Stimulated activated CD4-positive, alpha-beta T cell treated with anti-CD3 and anti-CD28 coated beads, Interleukin-4, amount 100 ng/mL, for 24 hours (primary cell): ENCODE measurements at regions not wholly inside any gene's neighbourhood (a gene's known extent, or its start where the extent isn't known, plus 50 kb on each side); places are given as distances from the start of the nearest gene placed in this dataset.
"Not testable (repeated sequence)": the region's sequence is repeated elsewhere in the genome, so short reads cannot be mapped to it uniquely, and the experiment has no call there.

Source experiments
- DNase-seq: peaks from one replicate; pipeline ENCODE4 v3.0.0-alpha.2; 2020

DNA sequence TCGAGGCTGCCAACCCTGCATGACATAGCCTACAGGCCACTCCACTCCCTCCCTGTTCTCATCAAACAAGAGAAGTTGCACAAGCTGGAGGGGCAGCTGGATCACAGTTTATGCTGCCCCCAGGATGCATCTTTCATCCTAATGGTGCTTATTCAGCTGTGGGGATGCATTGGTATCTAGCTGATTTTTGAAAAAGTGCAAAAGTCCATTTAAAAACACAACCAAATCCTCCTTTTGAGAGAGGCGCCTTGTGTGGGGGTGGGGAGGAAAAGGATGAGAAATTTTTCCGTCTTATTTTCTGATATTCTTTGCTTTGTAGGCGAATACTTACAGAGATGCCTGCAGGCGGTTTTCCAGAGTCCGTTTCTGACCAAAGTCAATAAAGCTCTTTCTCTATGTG is 276.4 kb upstream of the BOD1L1 start:
- no peak for DNase-seq

DNA sequence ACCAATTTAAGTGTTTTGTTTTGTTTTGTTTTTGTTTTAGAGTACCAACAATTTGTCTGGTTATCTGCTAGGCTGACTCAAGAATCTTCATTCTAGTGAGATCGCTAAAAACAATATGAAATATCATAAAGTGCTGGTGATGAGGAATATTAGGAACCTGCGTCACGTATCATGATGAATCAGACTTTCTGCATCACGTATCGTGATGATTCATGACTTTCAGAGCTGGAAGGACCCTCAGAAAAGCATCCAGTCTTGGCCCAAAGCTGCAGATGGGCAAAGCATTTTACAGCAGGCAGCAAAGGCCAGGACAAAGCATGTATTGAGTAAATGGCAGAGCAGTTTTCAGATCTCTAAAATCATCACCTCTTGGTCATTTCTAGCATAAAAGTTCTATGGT is 278.0 kb upstream of the BOD1L1 start:
- no peak for DNase-seq

DNA sequence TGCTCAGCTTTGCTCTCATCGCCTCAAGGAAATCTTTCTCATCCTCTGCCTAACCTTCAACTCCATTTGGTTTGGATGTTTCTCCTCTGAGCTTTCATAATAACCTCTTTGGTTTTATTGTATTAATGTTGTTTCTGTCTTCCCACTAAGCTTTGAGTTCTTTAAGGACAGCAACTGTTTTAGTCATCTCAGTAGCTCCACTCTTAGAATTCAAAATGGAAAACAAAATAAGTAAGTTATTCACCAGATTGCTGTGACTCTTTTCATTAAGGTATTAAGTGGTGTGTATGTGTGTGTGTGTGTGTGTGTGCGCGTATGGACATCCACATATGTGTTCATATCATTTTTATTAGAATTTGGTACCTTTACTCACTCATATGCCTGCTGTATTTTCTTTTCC is 279.2 kb upstream of the BOD1L1 start:
- DNase-seq: no peak

DNA sequence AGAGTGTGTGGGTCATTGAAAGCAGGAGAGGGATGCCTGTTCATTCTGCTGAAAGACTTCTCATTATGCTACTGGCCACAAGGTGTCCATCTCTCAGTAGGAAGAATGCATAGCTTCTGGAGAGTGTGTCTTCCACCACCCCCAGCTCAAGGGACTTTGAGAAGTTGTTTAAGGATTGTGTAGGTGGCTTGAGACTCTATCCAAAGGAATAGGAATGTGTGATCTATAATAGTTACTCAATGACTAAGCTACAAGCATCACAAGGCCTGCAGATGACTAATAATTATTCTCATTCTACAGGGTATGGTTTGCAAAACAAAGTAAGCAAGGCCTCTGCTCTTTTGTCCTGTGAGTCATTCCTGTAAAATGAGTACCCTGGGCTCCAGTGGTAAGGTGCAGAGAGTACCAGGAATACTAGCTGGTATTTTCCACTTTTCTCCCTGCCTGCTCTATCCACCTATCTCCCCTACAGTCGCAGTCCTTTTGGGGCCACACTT is 279.8 kb upstream of the BOD1L1 start:
- DNase-seq: no peak

DNA sequence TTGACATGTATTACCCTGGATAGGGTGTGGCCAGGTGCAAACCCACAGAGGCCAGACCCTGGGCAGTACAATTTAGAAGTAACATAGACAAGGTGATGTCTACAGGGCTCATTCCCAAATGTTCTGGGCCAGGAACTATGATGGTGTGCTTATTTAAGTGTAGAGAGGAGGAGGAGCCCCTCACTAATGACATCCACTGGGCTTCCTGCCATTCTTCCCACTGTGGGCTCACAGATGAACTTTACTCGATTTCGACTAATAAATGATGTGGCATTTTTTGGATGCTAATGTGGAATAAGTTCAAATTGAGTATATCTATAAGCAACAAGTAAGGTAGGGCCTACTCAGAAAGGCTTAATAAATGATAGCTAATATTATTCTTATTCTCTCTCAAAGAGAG is 280.9 kb upstream of the BOD1L1 start:
- DNase-seq: no peak

DNA sequence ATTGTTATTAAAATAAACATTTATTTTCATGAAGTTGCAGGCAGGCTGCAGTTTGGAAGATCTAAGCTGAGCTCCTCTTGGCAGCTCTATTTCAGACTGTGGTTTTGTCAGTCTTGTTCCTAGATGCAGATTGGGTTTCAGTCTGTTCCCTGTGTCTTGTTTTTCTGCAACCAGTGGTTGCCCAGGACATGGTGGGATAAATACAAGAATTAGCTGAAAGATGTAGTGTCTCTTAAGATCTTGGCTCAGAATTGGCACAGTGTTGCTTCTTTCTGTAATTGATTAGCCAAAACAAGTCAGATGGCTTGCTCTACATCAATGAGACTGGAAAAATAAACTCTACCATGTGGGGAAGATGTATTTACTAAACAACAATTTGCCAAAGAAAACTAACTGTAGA is 283.0 kb upstream of the BOD1L1 start:
- DNase-seq: no peak

DNA sequence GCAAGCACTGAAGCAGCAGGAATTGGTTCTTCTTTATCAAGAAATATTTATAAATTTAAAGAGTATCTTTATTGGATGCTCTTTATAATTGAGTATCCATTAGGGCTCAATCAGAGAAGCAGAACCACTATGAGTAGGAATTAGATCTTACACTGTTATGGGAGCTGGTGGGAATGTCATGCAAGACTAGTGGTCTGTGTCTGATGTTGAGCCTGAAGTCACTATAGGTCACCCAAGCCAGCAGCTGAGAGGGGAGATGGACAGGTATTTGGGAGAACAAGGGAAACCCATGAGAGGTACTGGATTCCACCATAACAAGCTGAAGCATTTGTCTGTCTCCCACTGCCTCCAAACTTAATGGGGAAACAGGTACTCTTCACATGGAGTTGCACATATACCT is 283.7 kb upstream of the BOD1L1 start:
- DNase-seq: no peak

DNA sequence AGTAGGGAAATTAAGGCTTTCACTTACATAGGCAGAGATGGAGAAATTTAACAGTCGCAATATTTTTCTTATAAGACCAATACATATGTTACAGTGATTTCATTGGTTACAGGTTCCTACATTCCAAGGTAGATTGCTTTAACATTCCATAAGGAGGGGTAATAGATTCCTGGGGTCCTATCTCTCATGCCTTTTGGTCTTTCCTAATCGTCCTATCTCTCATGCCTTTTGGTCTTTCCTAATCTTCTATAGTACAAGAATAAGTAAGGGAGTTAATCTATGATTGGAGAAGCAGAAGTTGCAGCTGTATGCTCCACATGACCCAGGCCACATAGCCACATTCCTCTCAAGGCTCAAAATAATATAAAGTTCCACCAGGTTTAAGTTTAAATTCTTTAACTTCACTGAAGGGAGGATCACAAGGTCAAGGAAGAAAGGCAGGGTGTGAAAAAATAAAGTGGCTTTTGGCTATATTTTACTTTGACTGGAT is 285.0 kb upstream of the BOD1L1 start:
- DNase-seq: no peak

DNA sequence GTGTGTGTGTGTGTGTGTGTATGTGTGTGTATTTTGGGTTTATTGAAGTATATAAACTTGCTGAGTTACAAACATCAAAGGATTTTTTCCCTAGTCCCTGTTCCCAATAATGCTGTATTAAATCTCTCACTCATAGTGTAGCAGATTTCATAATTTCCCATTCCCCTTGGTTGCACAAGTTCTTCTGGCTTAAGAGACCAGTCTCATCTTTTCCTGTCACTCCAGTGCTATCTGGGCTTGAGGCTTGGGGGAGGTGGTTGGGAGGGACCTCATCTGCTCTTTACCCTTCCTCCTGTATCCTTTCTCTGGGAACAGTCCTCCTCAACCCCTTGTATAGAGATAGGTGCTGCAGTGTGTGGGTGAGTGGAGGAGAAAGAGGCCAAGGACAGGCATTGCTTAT is 285.4 kb upstream of the BOD1L1 start:
- no peak for DNase-seq

DNA sequence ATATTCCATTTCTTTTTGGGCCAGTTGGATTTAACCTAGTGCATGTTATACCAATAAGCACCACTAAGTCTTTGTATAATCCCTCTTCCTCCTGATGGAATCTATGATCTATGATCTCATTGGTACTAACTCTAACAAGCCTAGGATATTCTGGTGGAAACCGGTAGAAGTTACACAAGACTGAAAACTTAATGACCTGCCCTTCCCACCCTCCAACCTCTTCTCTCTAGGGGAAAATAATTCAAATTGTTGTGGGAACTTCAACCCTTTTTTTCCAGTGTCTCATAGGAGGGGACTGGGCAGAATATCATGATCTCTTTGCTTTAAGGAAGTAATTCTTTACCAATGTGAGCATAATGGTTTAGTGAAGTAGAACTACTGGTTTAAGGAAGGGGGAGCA is 289.5 kb upstream of the BOD1L1 start:
- DNase-seq: no peak

DNA sequence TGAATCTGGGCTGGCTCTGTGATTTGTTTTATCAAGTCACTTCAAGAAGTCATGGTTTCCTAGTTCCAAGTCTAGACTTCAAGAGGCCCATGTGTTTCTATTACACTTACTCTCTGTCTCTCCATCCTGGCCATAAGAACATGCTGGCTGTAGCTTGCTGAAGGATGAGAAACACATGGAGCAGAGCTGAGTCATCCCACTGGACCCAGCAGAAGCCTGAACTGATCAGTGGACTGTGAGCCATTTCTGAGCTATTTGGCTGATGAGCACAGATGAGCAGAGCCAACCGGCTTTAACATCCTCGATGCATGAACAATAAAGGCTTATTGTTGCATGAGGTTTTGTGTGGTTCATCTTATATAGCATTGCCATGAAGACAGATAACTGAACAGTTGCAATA is 290.6 kb upstream of the BOD1L1 start:
- DNase-seq: no peak

DNA sequence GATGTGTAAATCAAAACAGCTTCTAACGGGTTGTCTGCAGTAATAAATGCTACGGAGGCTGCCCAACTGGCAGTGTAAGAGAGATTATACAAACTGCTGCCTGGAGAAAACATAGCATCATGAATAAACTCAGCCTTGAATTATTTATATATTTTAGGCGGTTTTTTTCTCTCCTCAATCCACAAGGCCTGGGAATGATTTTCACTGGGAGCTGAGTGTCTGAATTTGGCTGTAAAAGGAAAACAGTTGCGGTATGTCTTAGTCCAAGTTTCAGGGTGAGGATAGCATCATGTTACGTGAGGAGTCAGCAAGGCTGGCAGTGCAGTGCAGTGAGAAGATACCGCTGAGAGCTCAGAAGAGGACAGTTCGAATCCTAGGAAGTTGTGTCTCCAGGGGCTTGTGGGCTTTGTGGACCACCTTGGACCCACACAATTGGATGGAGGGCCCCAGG is 291.5 kb upstream of the BOD1L1 start:
- no peak for DNase-seq

DNA sequence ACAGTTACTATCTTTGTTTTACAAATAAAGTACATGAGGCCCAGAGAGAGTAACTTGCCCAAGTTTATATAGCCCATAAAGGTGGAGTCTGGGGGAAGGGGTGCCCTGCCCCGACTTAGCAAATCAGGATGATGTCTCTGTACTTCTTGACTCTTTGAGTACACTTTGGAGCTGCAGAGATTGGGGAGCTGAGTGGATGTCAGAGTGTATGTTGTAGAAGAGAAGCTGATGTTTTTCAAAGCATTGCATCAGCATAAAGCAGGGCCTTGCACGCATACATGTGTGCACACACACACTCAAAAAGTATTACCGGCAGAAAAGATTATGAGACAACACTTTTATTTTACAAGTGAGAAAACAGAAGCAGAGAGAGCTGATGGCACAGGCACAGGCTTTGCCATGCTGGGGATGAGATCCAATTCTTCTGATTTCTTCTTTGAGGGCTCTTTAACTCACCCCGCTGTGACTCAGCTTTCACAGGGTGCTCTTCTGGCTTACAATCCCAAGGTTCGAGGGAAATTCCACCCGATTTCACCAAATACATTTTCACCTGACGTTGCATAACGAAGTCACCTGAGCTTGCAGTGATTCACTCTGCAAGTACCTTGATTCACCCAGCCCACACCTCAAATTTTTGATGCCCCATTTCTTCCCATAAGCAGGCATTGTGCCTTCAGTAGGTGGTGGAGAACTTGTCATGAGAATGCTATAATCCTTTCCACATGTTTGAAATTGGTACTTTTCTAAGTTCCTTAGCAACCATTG is 292.8 kb upstream of the BOD1L1 start:
- DNase-seq: no peak

DNA sequence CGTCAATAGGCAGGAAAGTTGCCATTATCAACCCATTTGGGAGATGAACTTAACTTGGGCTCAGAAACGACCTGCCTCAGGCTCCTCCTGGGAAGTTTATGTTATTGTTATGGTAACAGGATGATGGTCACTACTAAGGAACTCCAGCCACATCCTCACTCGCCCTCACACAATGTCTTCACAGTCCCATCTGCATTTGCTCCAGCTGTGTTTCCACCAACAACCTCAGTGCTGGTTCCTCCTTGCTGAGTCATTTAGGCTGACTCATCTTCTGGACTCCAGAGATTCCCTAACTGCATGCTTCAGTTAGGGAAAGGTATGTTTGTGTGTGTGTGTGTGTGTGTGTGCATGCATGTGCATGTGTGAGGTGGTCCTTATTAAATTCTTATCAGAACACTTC is 293.4 kb upstream of the BOD1L1 start:
- no peak for DNase-seq

DNA sequence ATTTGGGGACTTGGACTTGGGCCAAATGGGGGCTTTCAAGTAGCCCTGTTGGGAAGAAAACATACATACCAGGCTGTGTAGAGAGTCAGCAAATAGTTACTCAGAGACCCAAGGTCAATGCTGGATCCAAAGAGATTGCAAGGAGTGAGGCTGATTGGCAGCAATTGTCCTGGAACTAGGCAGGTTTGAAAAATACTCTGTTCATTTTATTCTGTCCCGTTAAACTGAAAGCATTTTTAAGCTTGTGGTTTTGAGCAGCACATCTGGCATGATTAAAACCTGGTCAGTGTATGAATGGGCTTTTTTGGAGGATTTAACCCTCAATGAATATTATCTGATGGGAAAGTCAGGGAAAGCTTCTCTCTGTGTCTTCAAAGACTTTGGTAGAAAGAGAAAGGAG is 294.3 kb upstream of the BOD1L1 start:
- DNase-seq: no peak

DNA sequence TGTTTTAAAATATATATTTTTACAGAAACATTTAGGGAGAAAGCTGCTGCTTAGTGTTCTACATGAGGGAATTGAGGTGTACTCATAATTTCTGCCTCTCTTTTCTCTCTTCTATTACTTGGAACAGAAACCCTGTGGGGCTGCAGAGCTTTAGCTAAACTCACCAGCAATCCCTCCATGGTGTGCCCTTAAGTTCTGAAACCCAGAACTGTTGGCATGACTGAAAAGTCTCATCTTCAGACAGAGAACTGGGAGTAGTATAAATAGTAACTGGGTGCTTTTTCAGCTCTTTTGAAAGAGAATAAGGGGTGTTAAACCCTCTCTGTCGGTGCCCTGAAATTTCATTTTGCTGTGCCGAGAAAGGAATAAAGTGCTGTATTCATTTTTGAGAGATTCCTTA is 294.9 kb upstream of the BOD1L1 start:
- DNase-seq: no peak

DNA sequence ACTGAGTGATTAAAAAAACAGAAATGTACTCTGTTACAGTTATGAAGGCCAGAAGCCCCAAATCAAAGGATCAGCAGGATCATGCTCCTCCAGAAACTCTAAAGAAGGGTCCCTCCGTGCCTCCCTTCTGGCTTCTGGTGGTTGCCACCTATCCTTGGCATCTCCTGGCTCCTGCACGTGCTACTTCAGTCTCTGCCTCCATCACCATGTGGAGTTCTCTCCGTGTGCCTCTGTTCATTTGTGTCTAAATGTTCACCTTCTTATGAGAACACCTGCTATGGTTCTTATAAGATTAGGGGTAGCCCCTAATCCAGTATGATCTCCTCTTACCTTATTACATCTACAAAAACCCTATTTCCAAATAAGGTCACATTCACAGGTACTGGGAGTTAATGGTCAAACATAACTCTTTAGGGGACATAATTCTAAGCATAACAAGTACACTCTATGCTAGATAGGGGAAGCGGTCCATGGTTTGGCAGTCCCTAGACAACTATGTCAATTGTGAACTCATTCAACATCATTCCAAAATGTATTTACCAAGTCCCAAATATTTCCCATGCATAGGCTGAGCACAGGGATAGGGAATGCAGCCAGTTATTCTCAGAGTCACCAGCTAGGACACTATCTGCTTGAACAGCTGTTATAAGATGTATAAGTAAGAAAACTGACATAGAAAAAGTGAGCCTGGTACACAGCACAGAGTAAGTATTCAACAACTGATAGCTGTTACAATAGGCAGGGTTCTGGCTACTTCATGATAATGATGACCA is 295.5 kb upstream of the BOD1L1 start:
- DNase-seq: no peak

DNA sequence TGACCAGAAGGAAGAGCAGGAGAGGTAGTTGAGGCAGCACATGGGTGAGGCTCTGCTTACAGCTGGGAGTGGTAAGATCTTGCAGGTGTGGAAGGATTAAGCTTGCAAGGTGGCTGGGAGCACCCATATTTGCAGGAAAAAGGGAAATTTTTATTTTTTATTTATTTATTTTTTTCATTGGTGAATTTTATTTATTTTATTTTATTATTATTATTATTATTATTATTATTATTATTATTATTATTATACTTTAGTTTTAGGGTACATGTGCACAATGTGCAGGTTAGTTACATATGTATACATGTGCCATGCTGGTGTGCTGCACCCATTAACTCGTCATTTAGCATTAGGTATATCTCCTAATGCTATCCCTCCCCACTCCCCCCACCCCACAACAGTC is 297.4 kb upstream of the BOD1L1 start:
- not testable (repeated sequence) for DNase-seq

DNA sequence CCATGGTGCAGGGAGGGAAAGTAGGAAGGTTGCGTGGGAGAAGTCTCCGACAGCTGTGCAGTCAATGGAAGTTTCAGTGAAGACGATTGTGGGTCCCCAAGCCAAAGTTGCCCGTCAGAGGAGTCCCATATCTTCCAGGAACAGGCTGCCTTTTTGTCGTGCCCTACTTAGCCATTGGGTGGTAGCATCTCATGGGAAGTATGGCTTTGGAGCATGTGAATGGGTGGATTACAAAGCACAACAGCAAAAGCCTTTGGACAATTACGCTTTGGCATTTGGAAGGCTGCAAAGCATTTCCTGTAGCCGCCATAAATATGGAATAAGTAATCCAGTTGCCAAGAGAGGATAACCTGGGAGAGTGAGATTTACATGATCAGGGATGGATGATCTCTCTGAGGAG is 300.7 kb upstream of the BOD1L1 start:
- DNase-seq: no peak

DNA sequence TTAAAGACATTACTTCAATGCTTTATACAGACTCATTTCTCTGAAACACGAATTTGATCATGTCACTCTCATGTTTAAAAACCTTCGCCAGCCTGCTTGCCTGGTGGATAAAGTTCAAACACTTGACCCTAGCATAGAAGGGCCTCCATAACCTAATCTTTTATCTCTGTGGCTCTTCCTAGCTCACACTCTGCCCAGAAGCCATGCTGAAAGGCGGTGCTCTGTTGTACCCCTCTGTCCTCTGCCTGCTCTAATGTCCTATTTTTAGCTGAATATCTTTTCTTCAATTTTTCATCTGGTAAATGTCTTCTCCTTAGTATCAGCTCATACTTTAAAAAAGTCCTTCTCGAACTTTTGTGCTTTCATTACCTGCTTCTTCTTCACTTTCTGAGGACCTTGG is 302.6 kb upstream of the BOD1L1 start:
- no peak for DNase-seq

DNA sequence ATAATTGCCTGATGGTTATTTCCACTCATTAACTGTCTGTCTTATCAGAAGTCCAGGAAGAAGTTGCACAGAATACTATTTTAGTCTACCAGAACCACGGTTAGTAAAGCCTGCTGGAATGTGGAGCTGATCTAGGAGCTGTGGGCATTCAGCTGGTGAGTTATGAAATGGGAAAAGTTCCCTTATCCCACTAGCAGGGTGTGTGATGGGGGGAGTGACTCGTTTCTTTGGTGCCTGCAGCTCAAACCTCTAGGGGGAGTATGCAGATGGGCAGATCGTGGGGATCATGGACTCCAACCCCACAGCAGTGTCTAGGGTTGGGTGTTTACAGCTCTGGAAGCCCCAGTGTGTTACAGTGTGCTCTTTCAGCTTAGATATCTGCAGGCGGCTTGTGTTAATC is 305.7 kb upstream of the BOD1L1 start:
- no peak for DNase-seq

DNA sequence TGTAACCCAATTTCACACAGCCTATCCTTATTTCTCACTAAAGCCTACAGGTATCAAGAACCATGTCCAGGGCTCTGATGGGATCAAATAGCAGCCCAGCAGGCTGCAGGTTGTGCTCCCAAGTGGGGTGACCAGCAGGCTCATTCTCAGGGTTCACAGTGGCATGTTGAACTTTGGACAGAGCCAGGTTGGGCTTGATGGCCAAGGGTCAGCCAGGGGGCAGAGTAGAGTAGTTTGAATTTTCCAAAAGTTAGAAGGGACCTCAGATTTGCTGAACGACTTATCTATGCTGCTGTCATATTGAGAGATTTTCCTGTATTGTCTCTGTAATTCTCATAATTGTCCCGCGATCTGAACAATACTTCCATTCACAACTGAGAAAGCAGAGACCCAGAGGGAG is 310.8 kb upstream of the BOD1L1 start:
- DNase-seq: no peak

DNA sequence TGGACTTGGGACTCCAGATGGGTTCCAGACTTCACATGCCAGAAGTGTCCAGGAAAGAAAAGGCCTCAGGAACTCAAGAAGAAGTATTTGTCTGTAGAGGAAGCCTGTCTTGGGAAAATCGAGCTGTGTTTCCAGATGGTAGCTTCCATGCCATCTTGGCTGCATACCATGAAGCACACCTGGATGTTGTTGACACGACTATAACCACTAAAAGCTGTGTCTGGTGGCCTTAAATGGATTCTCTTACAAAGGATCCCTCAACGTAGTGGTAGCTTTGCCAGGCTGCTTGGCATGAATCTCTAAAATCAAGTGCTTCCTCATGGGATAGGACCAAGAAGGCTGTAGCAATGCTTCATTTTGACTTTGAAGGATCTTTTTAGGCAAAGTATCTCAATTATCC is 313.4 kb upstream of the BOD1L1 start:
- DNase-seq: no peak

DNA sequence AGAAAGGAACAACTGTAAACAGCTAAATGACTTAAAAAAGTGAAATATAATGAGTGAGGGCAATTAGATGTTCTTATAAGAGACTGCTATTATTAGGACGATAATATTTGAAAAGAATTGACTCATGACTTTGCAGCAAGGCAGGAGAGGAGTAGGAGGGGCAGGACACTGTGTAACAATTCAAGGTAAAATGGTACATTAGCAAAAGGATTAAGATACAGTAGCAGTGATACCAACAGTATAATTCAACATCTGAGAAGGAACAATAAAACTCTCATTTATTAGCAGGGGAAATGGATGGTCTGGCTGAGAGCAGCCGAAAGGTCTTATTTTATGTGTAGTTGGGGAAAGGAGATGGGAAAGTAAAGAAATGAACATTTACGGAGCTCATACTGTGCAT is 315.5 kb upstream of the BOD1L1 start:
- no peak for DNase-seq
